ENCODE measurements at regions not wholly inside any gene's neighbourhood (a gene's known extent, or its start where the extent isn't known, plus 50 kb on each side); places are given as distances from the start of the nearest gene placed in this dataset.
A peak's percentile ranks its signal among the peaks of the same experiment; 100 is the strongest.
"Not testable (repeated sequence)": the region's sequence is repeated elsewhere in the genome, so short reads cannot be mapped to it uniquely, and the experiment has no call there.

DNA sequence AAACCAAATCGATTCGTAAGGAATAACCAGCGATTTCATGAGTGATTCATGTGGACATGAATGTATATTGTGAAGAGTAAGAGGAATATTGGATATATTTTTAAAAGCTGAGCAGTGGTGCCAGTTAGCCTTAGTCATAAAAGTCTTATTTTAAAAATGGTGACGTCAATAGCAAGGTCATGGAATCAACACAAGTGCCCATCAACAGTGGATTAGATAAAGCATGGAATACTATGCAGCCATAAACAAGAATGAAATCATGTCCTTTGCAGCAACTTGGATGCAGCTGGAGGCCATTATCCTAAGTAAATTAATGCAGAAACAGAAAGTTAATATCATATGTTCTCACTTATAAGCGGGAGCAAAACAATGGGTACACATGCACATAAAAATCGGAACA, 89.0 kb upstream of the STOX2 start:
- DNase-seq = no peak

DNA sequence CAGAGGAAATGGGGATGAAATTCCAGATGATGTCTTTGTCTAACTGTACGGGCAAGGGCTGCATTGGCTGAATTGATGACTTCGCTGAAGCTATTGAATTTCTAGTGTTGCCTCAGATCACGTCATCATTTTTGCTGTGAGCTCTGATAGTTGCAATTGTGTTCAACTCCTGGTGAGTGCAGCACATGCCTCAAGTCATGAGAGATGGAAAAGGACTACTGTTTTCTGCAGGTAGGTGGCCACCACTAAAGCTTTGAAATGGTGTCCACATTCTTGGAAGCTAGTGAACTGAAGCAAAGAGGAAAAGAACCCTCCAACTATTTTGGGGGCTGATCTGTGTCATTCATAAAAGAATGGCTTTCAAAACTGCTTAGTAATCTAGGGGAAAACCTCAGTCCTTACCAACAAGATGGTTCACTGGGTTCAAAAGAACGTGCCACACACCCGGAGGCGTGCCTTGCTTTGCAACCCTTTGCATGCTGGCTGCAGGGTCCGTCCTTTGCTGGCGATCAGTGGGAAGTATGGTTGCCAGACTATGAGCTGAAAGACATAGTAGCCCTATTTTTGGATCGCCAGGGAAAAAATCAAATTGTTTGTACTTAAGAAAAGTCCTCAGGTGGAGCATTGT, 88.1 kb upstream of the STOX2 start:
- no peak for DNase-seq

GRCh38 chr4:183818591-183818990, 86.5 kb upstream of the STOX2 start:
- not testable (repeated sequence) for DNase-seq

GRCh38 chr4:183821076-183821853, 83.8 kb upstream of the STOX2 start:
- DNase-seq = no peak

- peak; percentile 55 for DNase-seq
Measured at GRCh38 chr4:183823434-183823833, 81.7 kb upstream of the STOX2 start.

- no peak for DNase-seq
Measured at GRCh38 chr4:183825346-183825745, 79.8 kb upstream of the STOX2 start.

- no peak for DNase-seq
Measured at GRCh38 chr4:183826461-183826860, 78.6 kb upstream of the STOX2 start.

DNA sequence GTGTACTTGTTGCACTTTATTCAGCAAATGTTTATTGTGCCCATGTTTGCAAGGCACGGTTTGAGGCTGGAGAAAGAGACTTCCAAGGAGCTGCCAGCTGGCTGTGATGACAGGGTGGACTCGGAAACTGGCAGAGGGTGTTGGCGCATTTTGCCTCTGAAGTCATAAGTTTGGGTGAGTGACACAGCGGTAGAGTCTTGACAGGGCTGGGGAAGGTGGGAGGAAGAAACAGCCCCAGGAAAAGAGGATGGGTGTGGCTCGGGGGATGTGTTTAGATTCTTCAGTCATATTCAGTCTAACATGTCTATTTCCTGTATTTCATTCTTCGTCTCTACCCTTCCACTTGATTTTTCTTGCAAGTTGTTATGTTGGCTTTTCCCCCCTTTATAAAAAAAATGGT, 77.0 kb upstream of the STOX2 start:
- DNase-seq = peak; percentile 38

GRCh38 chr4:183828839-183829238, 76.3 kb upstream of the STOX2 start:
- DNase-seq = no peak

- DNase-seq = no peak
Measured at GRCh38 chr4:183830438-183830985, 74.6 kb upstream of the STOX2 start.

GRCh38 chr4:183831026-183831446, 74.1 kb upstream of the STOX2 start:
- DNase-seq = no peak

- no peak for DNase-seq
Measured at GRCh38 chr4:183831683-183832082, 73.4 kb upstream of the STOX2 start.

GRCh38 chr4:183832776-183833450, 72.2 kb upstream of the STOX2 start:
- no peak for DNase-seq

DNA sequence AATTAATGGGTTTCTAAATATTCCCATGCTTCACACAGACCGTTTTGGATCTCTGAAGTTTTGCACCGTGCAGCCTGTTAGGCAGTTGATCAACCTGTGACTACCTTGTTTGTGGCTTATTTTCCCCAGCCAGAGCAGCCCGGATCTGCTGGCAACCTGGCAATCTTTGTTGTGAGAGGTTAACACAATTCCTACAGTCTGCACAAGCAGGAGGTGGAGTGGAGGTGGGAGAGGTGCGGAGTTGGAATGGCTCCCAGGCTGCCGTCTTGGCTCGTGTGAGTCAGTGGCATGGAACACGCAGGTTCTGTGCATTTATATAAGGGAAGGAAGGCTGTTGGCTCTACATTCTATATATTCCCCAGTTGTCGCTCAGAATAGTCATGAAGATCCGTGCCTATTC, 70.9 kb upstream of the STOX2 start:
- DNase-seq = no peak

DNA sequence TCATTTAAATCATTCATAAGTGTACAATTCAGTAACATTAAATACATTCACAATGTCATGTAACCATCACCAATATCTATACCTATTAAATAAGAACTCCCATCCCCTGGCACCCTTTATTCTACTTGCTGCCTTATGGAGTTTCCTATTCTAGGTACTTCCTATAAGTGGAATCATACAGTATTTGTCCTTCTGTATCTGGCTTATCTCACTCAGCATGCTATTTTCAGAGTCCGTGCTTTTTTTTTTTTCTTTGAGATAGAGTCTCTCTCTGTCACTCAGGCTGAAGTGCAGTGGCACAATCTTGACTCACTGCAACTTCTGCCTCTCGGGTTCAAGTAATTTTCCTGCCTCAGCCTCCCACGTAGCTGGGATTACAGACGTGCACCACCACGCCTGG, 67.9 kb upstream of the STOX2 start:
- DNase-seq = no peak

- DNase-seq = no peak
Measured at GRCh38 chr4:183838987-183839712, 66.0 kb upstream of the STOX2 start.

DNA sequence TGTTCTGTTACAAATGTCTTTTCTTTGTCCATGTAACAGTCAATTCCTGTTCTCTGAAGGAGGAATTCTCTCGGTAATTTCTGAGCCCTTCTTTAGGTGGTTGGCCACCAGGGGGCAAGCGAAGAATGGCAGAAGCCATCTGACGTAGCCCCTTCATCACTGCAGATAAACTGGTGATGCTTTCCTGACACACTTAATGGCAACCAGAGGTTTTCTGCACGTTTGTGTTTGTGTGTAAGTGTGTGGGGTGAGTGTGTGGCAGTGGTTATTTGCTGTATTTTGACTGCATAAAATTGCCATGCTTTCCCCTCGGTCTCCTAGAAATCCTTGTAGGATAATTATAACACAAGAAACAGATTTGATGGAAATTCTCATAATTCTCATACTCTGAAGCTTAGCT, 64.8 kb upstream of the STOX2 start:
- DNase-seq = peak; percentile 89

DNA sequence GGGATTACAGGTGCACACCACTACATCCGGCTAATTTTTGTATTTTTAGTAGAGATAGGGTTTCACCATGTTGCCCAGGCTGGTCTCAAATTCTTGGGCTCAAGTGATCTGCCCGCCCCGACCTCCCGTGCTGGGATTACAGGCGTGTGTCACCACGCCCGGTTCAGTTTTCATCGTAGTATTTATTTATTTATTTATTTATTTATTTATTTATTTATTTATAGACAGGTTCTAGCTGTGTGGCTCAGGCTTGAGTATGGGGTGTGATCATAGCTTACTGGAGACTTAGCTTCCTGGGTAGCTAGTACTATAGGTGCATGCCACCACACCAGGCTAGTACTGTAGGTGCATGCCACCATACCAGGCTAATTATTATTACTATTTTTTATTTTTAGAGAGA, 64.1 kb upstream of the STOX2 start:
- DNase-seq = no peak

- no peak for DNase-seq
Measured at GRCh38 chr4:183842129-183842528, 63.0 kb upstream of the STOX2 start.

DNA sequence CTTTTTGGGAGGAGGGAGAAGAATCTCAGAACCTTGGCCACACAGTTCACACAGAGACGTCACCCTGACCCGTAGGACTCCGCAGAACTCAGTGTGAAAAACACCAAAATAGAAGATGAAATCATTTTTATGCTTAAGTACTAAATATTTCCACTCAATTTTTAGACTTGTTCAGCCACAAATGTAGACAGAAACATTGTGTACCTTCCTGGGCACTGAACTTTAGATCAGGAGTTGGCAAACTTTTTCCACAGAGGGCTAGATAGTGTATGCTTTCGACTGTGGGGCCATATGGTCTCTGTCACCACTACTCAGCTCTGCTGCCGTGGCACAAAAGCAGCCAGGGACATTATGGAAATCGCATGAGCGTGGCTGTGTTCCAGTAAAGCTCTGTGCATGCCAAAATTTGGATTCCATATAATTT, 61.8 kb upstream of the STOX2 start:
- peak; percentile 49 for DNase-seq

GRCh38 chr4:183846951-183847350, 58.2 kb upstream of the STOX2 start:
- DNase-seq = no peak

DNA sequence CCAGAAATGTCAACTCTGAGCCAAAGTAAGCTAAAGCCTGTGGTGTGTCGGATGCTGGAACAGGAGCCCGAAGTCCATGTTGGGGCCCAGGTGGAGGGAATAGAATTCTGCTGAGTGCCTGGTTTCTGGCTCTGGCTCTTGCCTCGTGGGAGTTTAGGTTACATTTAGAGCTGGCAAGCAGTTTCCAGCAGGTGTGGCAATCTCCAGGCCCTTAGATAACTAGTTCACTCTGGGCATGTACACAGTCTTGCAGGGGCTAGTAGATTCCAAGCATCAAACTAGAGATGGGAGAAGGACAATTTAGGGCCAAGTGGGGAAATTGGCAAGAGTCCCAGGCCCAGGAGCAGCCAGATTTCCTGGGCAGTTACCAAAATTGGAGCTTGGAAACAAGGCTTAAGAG, 56.3 kb upstream of the STOX2 start:
- DNase-seq = peak; percentile 64

GRCh38 chr4:183852910-183853547, 52.1 kb upstream of the STOX2 start:
- DNase-seq = no peak
